Spleen (tissue), 11 donors: ENCODE measurements at regions not wholly inside any gene's neighbourhood (a gene's known extent, or its start where the extent isn't known, plus 50 kb on each side); places are given as distances from the start of the nearest gene placed in this dataset.

Experiments
- DNase-seq: peaks from one replicate; pipeline ENCODE4 v3.0.0-alpha.2; 2020
- H3K27ac ChIP-seq, 8 donors: fragments of 200-600 bp; sonication (generic) in 7 of 8; 1 replicate in 4 of 8; 2 replicates in 4 of 8; pipeline versions ENCODE4 v1.5.0 to v1.8.0; 2016 to 2021; ENCODE audit warnings: inconsistent platforms in 4 of 8, mild to moderate bottlenecking in 4 of 8, moderate library complexity in 1 of 8
- H3K27me3 ChIP-seq, 7 donors: fragments of 200-600 bp; sonication (generic) in 6 of 7; replicated peaks in 1 of 7; 1 replicate in 4 of 7; 2 replicates in 3 of 7; pipeline versions ENCODE4 v1.5.0 to v1.8.0; 2016 to 2021; ENCODE audit warnings: inconsistent platforms in 3 of 7, mild to moderate bottlenecking in 1 of 7
- H3K36me3 ChIP-seq, 6 donors: fragments of 200-600 bp; sonication (generic) in 5 of 6; 1 replicate in 4 of 6; 2 replicates in 2 of 6; pipeline versions ENCODE4 v1.5.0 to v1.8.0; 2016 to 2021; ENCODE audit warnings: inconsistent platforms in 2 of 6
- H3K4me1 ChIP-seq, 6 donors: fragments of 200-600 bp; sonication (generic) in 5 of 6; 1 replicate in 3 of 6; 2 replicates in 3 of 6; pipeline versions ENCODE4 v1.5.0 to v1.8.0; 2016 to 2021; ENCODE audit warnings: inconsistent platforms in 3 of 6
- H3K4me3 ChIP-seq, 8 donors: fragments of 200-600 bp; sonication (generic) in 7 of 8; 1 replicate in 4 of 8; 2 replicates in 4 of 8; pipeline versions ENCODE4 v1.5.0 to v1.8.0; 2016 to 2021; ENCODE audit warnings: inconsistent platforms in 4 of 8, mild to moderate bottlenecking in 4 of 8, moderate library complexity in 2 of 8
- H3K9me3 ChIP-seq, 8 donors: fragments of 200-600 bp; sonication (generic) in 7 of 8; 1 replicate in 4 of 8; 2 replicates in 4 of 8; pipeline versions ENCODE4 v1.5.0 to v1.8.0; 2016 to 2021; ENCODE audit warnings: inconsistent platforms in 4 of 8
- CTCF ChIP-seq, 11 experiments: fragments of 200-600 bp in 7 of 11; fragments of 450-650 bp in 4 of 11; sonication (generic) in 4 of 11; IDR thresholded peaks in 8 of 11; conservative IDR thresholded peaks in 3 of 11; 1 replicate in 7 of 11; 2 replicates in 4 of 11; pipeline versions ENCODE4 v1.4.0 to v1.8.0; 2016 to 2021; ENCODE audit warnings: antibody characterized with exemption in 11 of 11, inconsistent platforms in 4 of 11, mild to moderate bottlenecking in 1 of 11
- POLR2A ChIP-seq, 3 donors: fragments of 450-650 bp; IDR thresholded peaks; one replicate each; pipeline ENCODE4 v1.5.1; 2017; ENCODE audit warnings: antibody characterized with exemption in 3 of 3, mild to moderate bottlenecking in 1 of 3
- POLR2AphosphoS5 ChIP-seq, 3 donors: sonication (generic); formaldehyde crosslinking; IDR thresholded peaks; one replicate each; pipeline ENCODE4 v1.5.1; 2017; ENCODE audit warnings: antibody characterized with exemption in 3 of 3
- WGBS, 5 donors: extraction: QIAGEN DNeasy Blood & Tissue Kit in 3 of 5; methylation state at CpG; one replicate each; pipeline versions ENCODE4 v1.1.5 to v1.1.7; 2013 to 2018; 5-methylcytosine and 5-hydroxymethylcytosine counted together
- intact Hi-C: fragments of 100-400 bp; cut with DNase I; formaldehyde crosslinking; loops from one replicate; pipeline ENCODE4 v1.15.0; 2023; ENCODE audit warnings: low total_unique reads
- donor health status: healthy with polysubstance abuse.
- donor health status: DM: no; HTN: no; CAD: no; lungs with moderate emphysema.
- donor health status: DM: no; HTN: no; CAD: no.
- donor health status: Bipolar disorder and iron deficiency.
- donor health status: healthy.
- donor health status: DM: no; HTN: no; CAD: no.
- donor health status: DM: yes; HTN: yes; CAD: no.

GRCh38 chr2:23077596-23077995, 307.4 kb upstream of the KLHL29 start:
- Histone ChIP-seq H3K27ac (no peak overlapping the region), H3K4me3 (no peak overlapping the region), H3K27me3 (no peaks in the 10 kb centered on the region), H3K4me1 (no peaks in the 10 kb centered on the region), H3K9me3 (peaks cover 0 to 17% (median 5%) of the 10 kb centered on the region in 8 donors), H3K36me3 (no peaks in the 10 kb centered on the region)
- DNase-seq = no peak
- intact Hi-C loops = no loop called here
- no peak for TF ChIP-seq POLR2AphosphoS5 (IDR thresholded peaks at IDR 0.05)
- no peak for TF ChIP-seq POLR2A (IDR thresholded peaks at IDR 0.05)
- TF ChIP-seq CTCF (IDR thresholded peaks at IDR 0.05 in 8 of 11, conservative IDR thresholded peaks at IDR 0.05 in 3 of 11) = no peak
- WGBS, 5 donors = 47 to 71% (median 61%) methylated on average over 4 of the region's 4 CpGs

- Histone ChIP-seq H3K4me3 (no peak overlapping the region), H3K36me3 (no peaks in the 10 kb centered on the region), H3K4me1 (no peaks in the 10 kb centered on the region), H3K27ac (no peak overlapping the region), H3K9me3 (peaks cover 0 to 17% (median 5%) of the 10 kb centered on the region in 8 donors), H3K27me3 (no peaks in the 10 kb centered on the region)
- DNase-seq = no peak
- WGBS, 5 donors = 66 to 84% (median 75%) methylated on average over 4 of the region's 4 CpGs
- intact Hi-C loops = no loop called here
- no peak for TF ChIP-seq POLR2AphosphoS5 (IDR thresholded peaks at IDR 0.05)
- no peak for TF ChIP-seq CTCF (IDR thresholded peaks at IDR 0.05 in 8 of 11, conservative IDR thresholded peaks at IDR 0.05 in 3 of 11)
- no peak for TF ChIP-seq POLR2A (IDR thresholded peaks at IDR 0.05)
Observed at GRCh38 chr2:23078784-23079434, 306.1 kb upstream of the KLHL29 start.

GRCh38 chr2:23083966-23084365, 301.0 kb upstream of the KLHL29 start:
- intact Hi-C loops = no loop called here
- 73 to 80% (median 79%) methylated on average over 1 of the region's 1 CpG for WGBS, 5 donors
- no peak overlapping the region for H3K27ac ChIP-seq
- TF ChIP-seq POLR2AphosphoS5 (IDR thresholded peaks at IDR 0.05) = no peak
- DNase-seq = no peak
- H3K27me3 ChIP-seq = no peaks in the 10 kb centered on the region
- no peak overlapping the region for H3K4me3 ChIP-seq
- no peaks in the 10 kb centered on the region for H3K36me3 ChIP-seq
- peaks cover 0 to 27% (median 6%) of the 10 kb centered on the region in 8 donors for H3K9me3 ChIP-seq
- no peaks in the 10 kb centered on the region for H3K4me1 ChIP-seq

GRCh38 chr2:23091019-23091418, 294.0 kb upstream of the KLHL29 start:
- H3K27ac ChIP-seq = no peak overlapping the region
- DNase-seq = no peak
- H3K36me3 ChIP-seq = no peaks in the 10 kb centered on the region
- H3K27me3 ChIP-seq = no peaks in the 10 kb centered on the region
- intact Hi-C loops = no loop called here
- H3K9me3 ChIP-seq = peaks cover 0 to 18% (median 6%) of the 10 kb centered on the region in 8 donors
- no peak overlapping the region for H3K4me3 ChIP-seq
- no peaks in the 10 kb centered on the region for H3K4me1 ChIP-seq
- TF ChIP-seq POLR2A (IDR thresholded peaks at IDR 0.05) (no peak), CTCF (IDR thresholded peaks at IDR 0.05 in 8 of 11, conservative IDR thresholded peaks at IDR 0.05 in 3 of 11) (no peak), POLR2AphosphoS5 (IDR thresholded peaks at IDR 0.05) (no peak)
